H1 (cell line): ENCODE measurements at regions not wholly inside any gene's neighbourhood (a gene's known extent, or its start where the extent isn't known, plus 50 kb on each side); places are given as distances from the start of the nearest gene placed in this dataset.

ENCODE experiments used
- POLR2AphosphoS5 ChIP-seq: IDR thresholded peaks from 2 replicates; pipeline ENCODE4 v1.6.1; 2011; ENCODE audit warnings: low read depth, low read length
- SP4 ChIP-seq: IDR thresholded peaks from 2 replicates; pipeline ENCODE4 v1.6.1; 2012; ENCODE audit warnings: low read length, inconsistent platforms

GRCh38 chr5:167895899-167896659 is 395.4 kb upstream of the WWC1 start (continued):
- no peak for TF ChIP-seq POLR2AphosphoS5
- no peak for TF ChIP-seq SP4
